Endodermal cell (in vitro differentiated cells): ENCODE measurements at regions not wholly inside any gene's neighbourhood (a gene's known extent, or its start where the extent isn't known, plus 50 kb on each side); places are given as distances from the start of the nearest gene placed in this dataset.

Experiments used
- DNase-seq: peaks from one replicate; pipeline ENCODE4 v3.0.0-alpha.2; 2017
- H3K27ac ChIP-seq: 2 replicates; pipeline ENCODE4 v1.5.1; 2013; ENCODE audit warnings: mild to moderate bottlenecking, low read depth, low read length, moderate library complexity
- H3K27me3 ChIP-seq: 2 replicates; pipeline ENCODE4 v1.6.1; 2013; ENCODE audit warnings: mild to moderate bottlenecking, low read length, moderate library complexity; ENCODE audit not compliant: insufficient read depth, control insufficient read depth, poor library complexity, severe bottlenecking
- H3K36me3 ChIP-seq: 2 replicates; pipeline ENCODE4 v1.7.0; 2013; ENCODE audit warnings: mild to moderate bottlenecking, low read length, moderate library complexity; ENCODE audit not compliant: control insufficient read depth, insufficient read depth
- H3K4me1 ChIP-seq: one replicate; pipeline ENCODE4 v1.7.0; 2013; ENCODE audit warnings: low read length; ENCODE audit not compliant: control insufficient read depth, insufficient read depth
- H3K4me3 ChIP-seq: 2 replicates; pipeline ENCODE4 v1.5.1; 2013; ENCODE audit warnings: mild to moderate bottlenecking, low read length, moderate library complexity
- H3K9ac ChIP-seq: 2 replicates; pipeline ENCODE4 v1.6.1; 2013; ENCODE audit warnings: mild to moderate bottlenecking, low read length, moderate library complexity; ENCODE audit not compliant: poor library complexity, severe bottlenecking; ENCODE audit errors: extremely low read depth
- H3K9me3 ChIP-seq: 2 replicates; pipeline ENCODE4 v1.6.1; 2013; ENCODE audit warnings: mild to moderate bottlenecking, low read length, moderate library complexity; ENCODE audit not compliant: control insufficient read depth
- H3K27ac Mint-ChIP-seq: 2 replicates; pipeline ENCODE4 v1.8.0; 2020; ENCODE audit warnings: mixed read lengths
- H3K27me3 Mint-ChIP-seq: 2 replicates; pipeline ENCODE4 v1.8.0; 2021; ENCODE audit warnings: mild to moderate bottlenecking, mixed read lengths; ENCODE audit not compliant: insufficient read depth
- H3K36me3 Mint-ChIP-seq: 2 replicates; pipeline ENCODE4 v1.8.0; 2020; ENCODE audit warnings: low read depth, mixed read lengths
- H3K4me1 Mint-ChIP-seq: 2 replicates; pipeline ENCODE4 v1.8.0; 2020; ENCODE audit warnings: mixed read lengths
- H3K4me3 Mint-ChIP-seq: 2 replicates; pipeline ENCODE4 v1.8.0; 2020; ENCODE audit warnings: mild to moderate bottlenecking, moderate library complexity, mixed read lengths
- H3K9me3 Mint-ChIP-seq: 2 replicates; pipeline ENCODE4 v1.8.0; 2020; ENCODE audit warnings: mild to moderate bottlenecking, mixed read lengths
- CTCF ChIP-seq: fragments of 200-600 bp; sonication (generic); conservative IDR thresholded peaks from 2 replicates; pipeline ENCODE4 v1.5.0; 2021; ENCODE audit warnings: antibody characterized with exemption, mild to moderate bottlenecking
- WGBS, 2 experiments: methylation state at CpG; one replicate each; pipeline versions ENCODE4 v1.1.5 to v1.1.7; 2013; ENCODE audit warnings: missing lambda C conversion rate in 2 of 2, mixed read lengths in 1 of 2; ENCODE audit not compliant: insufficient coverage in 1 of 2, insufficient read length in 1 of 2; 5-methylcytosine and 5-hydroxymethylcytosine counted together

DNA sequence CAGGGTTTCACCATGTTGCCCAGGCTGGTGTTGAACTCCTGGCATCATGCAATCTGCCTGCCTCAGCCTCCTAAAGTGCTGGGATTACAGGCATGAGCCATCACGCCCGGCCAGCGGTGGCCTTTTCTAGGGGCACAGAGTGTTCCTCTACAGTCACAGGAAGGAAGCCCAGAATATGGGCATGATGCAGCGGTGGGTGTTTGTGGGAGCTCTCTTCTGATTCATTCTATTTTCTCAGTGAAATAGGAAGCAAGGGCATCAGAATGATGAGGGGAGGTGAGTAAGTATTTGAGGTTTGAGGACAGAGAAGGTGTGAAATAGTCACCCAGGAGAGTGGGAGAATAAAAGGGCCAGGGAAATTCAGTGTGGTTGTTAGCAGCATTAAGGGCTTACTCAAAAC lies 70.3 kb upstream of the PSME4 start:
- H3K9ac ChIP-seq = no peak overlapping the region
- peaks cover 14% of the 10 kb centered on the region for H3K9me3 ChIP-seq
- Mint-ChIP-seq H3K27me3 (no peaks in the 10 kb centered on the region), H3K4me3 (no peak overlapping the region), H3K9me3 (peaks cover 20% of the 10 kb centered on the region), H3K4me1 (no peaks in the 10 kb centered on the region), H3K27ac (no peak overlapping the region), H3K36me3 (peaks cover 6% of the 10 kb centered on the region)
- WGBS, 2 experiments = 97 to 98% methylated on average over 4 of the region's 4 CpGs
- no peak overlapping the region for H3K4me3 ChIP-seq
- no peaks in the 10 kb centered on the region for H3K36me3 ChIP-seq
- H3K27me3 ChIP-seq = no peaks in the 10 kb centered on the region
- no peaks in the 10 kb centered on the region for H3K4me1 ChIP-seq
- no peak overlapping the region for H3K27ac ChIP-seq
- TF ChIP-seq CTCF = no peak
- no peak for DNase-seq

GRCh38 chr2:54040685-54041084 lies 69.9 kb upstream of the PSME4 start:
- H3K4me3 ChIP-seq = no peak overlapping the region
- Mint-ChIP-seq H3K36me3 (peaks cover 6% of the 10 kb centered on the region), H3K4me1 (no peaks in the 10 kb centered on the region), H3K27ac (no peak overlapping the region), H3K4me3 (no peak overlapping the region), H3K27me3 (no peaks in the 10 kb centered on the region), H3K9me3 (peaks cover 17% of the 10 kb centered on the region)
- H3K27me3 ChIP-seq = no peaks in the 10 kb centered on the region
- WGBS, 2 experiments = no CpG with 5 or more reads among the region's 1 CpG
- no peaks in the 10 kb centered on the region for H3K4me1 ChIP-seq
- H3K9me3 ChIP-seq = peaks cover 14% of the 10 kb centered on the region
- H3K36me3 ChIP-seq = no peaks in the 10 kb centered on the region
- TF ChIP-seq CTCF = no peak
- no peak overlapping the region for H3K9ac ChIP-seq
- DNase-seq = no peak
- no peak overlapping the region for H3K27ac ChIP-seq

- H3K9ac ChIP-seq = no peak overlapping the region
- H3K27ac ChIP-seq = no peak overlapping the region
- no peaks in the 10 kb centered on the region for H3K4me1 Mint-ChIP-seq
- peaks cover 5% of the 10 kb centered on the region for H3K36me3 Mint-ChIP-seq
- H3K4me3 ChIP-seq = no peak overlapping the region
- peaks cover 14% of the 10 kb centered on the region for H3K9me3 Mint-ChIP-seq
- no peaks in the 10 kb centered on the region for H3K4me1 ChIP-seq
- H3K9me3 ChIP-seq = peaks cover 10% of the 10 kb centered on the region
- 90 to 94% methylated on average over 2 of the region's 2 CpGs for WGBS, 2 experiments
- no peak for DNase-seq
- no peaks in the 10 kb centered on the region for H3K27me3 Mint-ChIP-seq
- H3K36me3 ChIP-seq = no peaks in the 10 kb centered on the region
- no peak overlapping the region for H3K4me3 Mint-ChIP-seq
- TF ChIP-seq CTCF = no peak
- H3K27me3 ChIP-seq = no peaks in the 10 kb centered on the region
- no peak overlapping the region for H3K27ac Mint-ChIP-seq
These were observed 69.5 kb upstream of the PSME4 start for GRCh38 chr2:54040250-54040649.
